ENCODE measurements at regions not wholly inside any gene's neighbourhood (a gene's known extent, or its start where the extent isn't known, plus 50 kb on each side); places are given as distances from the start of the nearest gene placed in this dataset.

DNA sequence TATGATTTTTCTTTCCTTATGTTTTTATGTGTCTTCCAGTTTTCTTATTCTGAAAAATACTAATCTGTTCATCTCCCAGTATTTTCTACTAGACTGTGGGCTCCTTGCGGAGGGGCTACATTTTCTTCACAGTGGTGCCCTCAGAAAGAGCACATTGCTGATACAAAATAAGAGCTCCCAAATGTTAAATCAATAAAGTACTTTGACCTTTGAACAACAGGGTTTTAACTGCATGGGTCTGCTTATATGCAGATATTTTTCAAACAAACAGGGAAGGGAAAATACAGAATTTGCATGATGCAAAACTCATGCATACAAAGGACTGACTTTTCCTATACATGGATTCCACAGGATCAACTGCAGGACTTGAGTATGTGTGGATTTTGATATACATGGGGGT lies 79.9 kb upstream of the ACO1 start:
- no peak for TF ChIP-seq POLR2A (IDR thresholded peaks at IDR 0.05)
- TF ChIP-seq, protein P1, sequence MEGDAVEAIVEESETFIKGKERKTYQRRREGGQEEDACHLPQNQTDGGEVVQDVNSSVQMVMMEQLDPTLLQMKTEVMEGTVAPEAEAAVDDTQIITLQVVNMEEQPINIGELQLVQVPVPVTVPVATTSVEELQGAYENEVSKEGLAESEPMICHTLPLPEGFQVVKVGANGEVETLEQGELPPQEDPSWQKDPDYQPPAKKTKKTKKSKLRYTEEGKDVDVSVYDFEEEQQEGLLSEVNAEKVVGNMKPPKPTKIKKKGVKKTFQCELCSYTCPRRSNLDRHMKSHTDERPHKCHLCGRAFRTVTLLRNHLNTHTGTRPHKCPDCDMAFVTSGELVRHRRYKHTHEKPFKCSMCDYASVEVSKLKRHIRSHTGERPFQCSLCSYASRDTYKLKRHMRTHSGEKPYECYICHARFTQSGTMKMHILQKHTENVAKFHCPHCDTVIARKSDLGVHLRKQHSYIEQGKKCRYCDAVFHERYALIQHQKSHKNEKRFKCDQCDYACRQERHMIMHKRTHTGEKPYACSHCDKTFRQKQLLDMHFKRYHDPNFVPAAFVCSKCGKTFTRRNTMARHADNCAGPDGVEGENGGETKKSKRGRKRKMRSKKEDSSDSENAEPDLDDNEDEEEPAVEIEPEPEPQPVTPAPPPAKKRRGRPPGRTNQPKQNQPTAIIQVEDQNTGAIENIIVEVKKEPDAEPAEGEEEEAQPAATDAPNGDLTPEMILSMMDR (IDR thresholded peaks at IDR 0.05), result no peak

Data from ovary (tissue), 3 donors.